GM12865 (cell line): ENCODE measurements at regions not wholly inside any gene's neighbourhood (a gene's known extent, or its start where the extent isn't known, plus 50 kb on each side); places are given as distances from the start of the nearest gene placed in this dataset.

Experiments
- DNase-seq: peaks from one replicate; pipeline ENCODE4 v3.0.0; 2010; ENCODE audit warnings: low read depth
- H3K4me3 ChIP-seq: 2 replicates; pipeline ENCODE4 v1.5.1; 2011; ENCODE audit warnings: mild to moderate bottlenecking, low read depth, low read length, control low read depth
- CTCF ChIP-seq: IDR thresholded peaks from 2 replicates; pipeline ENCODE4 v1.5.1; 2011; ENCODE audit warnings: low read length, control low read depth, low read depth, inconsistent platforms; ENCODE audit not compliant: insufficient read depth; ENCODE audit errors: missing control alignments

- no peak for TF ChIP-seq CTCF
- no peak overlapping the region for H3K4me3 ChIP-seq
- no peak for DNase-seq
Observed at GRCh38 chr13:82136880-82137279, 1745.4 kb downstream of the SLITRK1 start.

GRCh38 chr13:82129281-82129680 is 1753.0 kb downstream of the SLITRK1 start:
- TF ChIP-seq CTCF = no peak
- no peak for DNase-seq
- H3K4me3 ChIP-seq = no peak overlapping the region

GRCh38 chr13:82118589-82118988 is 1763.7 kb downstream of the SLITRK1 start:
- H3K4me3 ChIP-seq = no peak overlapping the region
- no peak for DNase-seq
- no peak for TF ChIP-seq CTCF

- no peak for DNase-seq
- TF ChIP-seq CTCF = no peak
- no peak overlapping the region for H3K4me3 ChIP-seq
Observed at GRCh38 chr13:82116422-82116989, 1765.8 kb downstream of the SLITRK1 start.

- H3K4me3 ChIP-seq = no peak overlapping the region
- TF ChIP-seq CTCF = no peak
- no peak for DNase-seq
Observed at GRCh38 chr13:82115391-82115790, 1766.9 kb downstream of the SLITRK1 start.

- no peak for DNase-seq
- TF ChIP-seq CTCF = no peak
- no peak overlapping the region for H3K4me3 ChIP-seq
Observed at GRCh38 chr13:82096256-82096655, 1755.3 kb upstream of the SPRY2 start.

- TF ChIP-seq CTCF = no peak
- no peak for DNase-seq
- no peak overlapping the region for H3K4me3 ChIP-seq
Observed at GRCh38 chr13:82092312-82092711, 1751.4 kb upstream of the SPRY2 start.
